ENCODE measurements at regions not wholly inside any gene's neighbourhood (a gene's known extent, or its start where the extent isn't known, plus 50 kb on each side); places are given as distances from the start of the nearest gene placed in this dataset.

GRCh38 chr2:144660518-144661316, 140.8 kb upstream of the ZEB2 start (continued):
- TF ChIP-seq ZNF462 (CRISPR knock-in tag; IDR thresholded peaks at IDR 0.05) (no peak), STAT1 (IDR thresholded peaks at IDR 0.05; ENCODE audit: unreplicated experiment) (no peak), CTCF (conservative IDR thresholded peaks at IDR 0.05; ENCODE audit: low read depth in 2 of 2) (no peak), ETS1 (IDR thresholded peaks at IDR 0.05) (no peak), ZNF114 (CRISPR knock-in tag; IDR thresholded peaks at IDR 0.05) (no peak), EZH2phosphoT487 (IDR thresholded peaks at IDR 0.05; ENCODE audit: unreplicated experiment) (no peak), JUNB (IDR thresholded peaks at IDR 0.05; ENCODE audit: unreplicated experiment) (no peak), NANOG (IDR thresholded peaks at IDR 0.05; ENCODE audit: borderline replicate concordance) (no peak), ZNF331 (CRISPR knock-in tag; IDR thresholded peaks at IDR 0.05; ENCODE audit: low read depth) (no peak), POLR2AphosphoS5 (IDR thresholded peaks at IDR 0.05; ENCODE audit: low read depth) (no peak)

Measured in GM23338 (cell line).